A673 (cell line): ENCODE measurements at regions not wholly inside any gene's neighbourhood (a gene's known extent, or its start where the extent isn't known, plus 50 kb on each side); places are given as distances from the start of the nearest gene placed in this dataset.

Experiments
- BruUV-seq: library from RNA; stranded (reverse); fragments of 400-500 nt; replicated peaks from 2 replicates; lab custom pipeline; 2021; lab: Mats Ljungman, UMichigan
- CTCF ChIA-PET: fragments of 300-600 bp; sonication (Branson Sonifier 250); formaldehyde crosslinking; loops from one replicate; lab custom pipeline; 2022; ENCODE audit warnings: antibody characterized with exemption; lab: Charles Lee
- POLR2A ChIA-PET: fragments of 300-600 bp; sonication (Branson Sonifier 250); formaldehyde crosslinking; loops from one replicate; lab custom pipeline; 2022; ENCODE audit warnings: antibody characterized with exemption; ENCODE audit not compliant: low non-redundant PET; lab: Charles Lee
- DNase-seq: peaks from one replicate; pipeline ENCODE4 v3.0.0-alpha.2; 2015; ENCODE audit warnings: low spot score
- H3K27ac ChIP-seq: fragments of 200-600 bp; sonication (generic); 2 replicates; pipeline ENCODE4 v1.5.1; 2016; ENCODE audit warnings: mixed run types, low read depth, mild to moderate bottlenecking, mixed read lengths, antibody characterized with exemption, low read length; ENCODE audit not compliant: poor library complexity, severe bottlenecking
- H3K27me3 ChIP-seq: fragments of 200-600 bp; sonication (generic); replicated peaks from 2 replicates; pipeline ENCODE4 v1.6.1; 2017; ENCODE audit warnings: mixed run types, low read depth, mild to moderate bottlenecking, mixed read lengths, antibody characterized with exemption, low read length; ENCODE audit not compliant: insufficient read depth, poor library complexity
- H3K36me3 ChIP-seq: fragments of 200-600 bp; sonication (generic); 2 replicates; pipeline ENCODE4 v1.6.1; 2016; ENCODE audit warnings: mixed run types, mild to moderate bottlenecking, mixed read lengths, antibody characterized with exemption, low read length; ENCODE audit not compliant: insufficient read depth, poor library complexity, severe bottlenecking
- H3K4me1 ChIP-seq: fragments of 200-600 bp; sonication (generic); 2 replicates; pipeline ENCODE4 v1.6.1; 2017; ENCODE audit warnings: mixed run types, mild to moderate bottlenecking, mixed read lengths, antibody characterized with exemption, low read length; ENCODE audit not compliant: insufficient read depth, poor library complexity, severe bottlenecking
- H3K4me3 ChIP-seq: fragments of 200-600 bp; sonication (generic); 2 replicates; pipeline ENCODE4 v1.5.1; 2016; ENCODE audit warnings: low read depth, mixed run types, mild to moderate bottlenecking, mixed read lengths, low read length; ENCODE audit not compliant: poor library complexity, severe bottlenecking
- H3K9me3 ChIP-seq: fragments of 200-600 bp; sonication (generic); 2 replicates; pipeline ENCODE4 v1.6.1; 2016; ENCODE audit warnings: mixed run types, low read depth, mild to moderate bottlenecking, mixed read lengths, antibody characterized with exemption, low read length; ENCODE audit not compliant: poor library complexity, severe bottlenecking
- EZH2 ChIP-seq: fragments of 200-600 bp; sonication (generic); IDR thresholded peaks from 2 replicates; pipeline ENCODE4 v1.6.1; 2017; ENCODE audit warnings: borderline replicate concordance, low read depth, mild to moderate bottlenecking, mixed read lengths, antibody characterized with exemption, low read length; ENCODE audit not compliant: poor library complexity, severe bottlenecking
- intact Hi-C: fragments of 100-400 bp; cut with micrococcal nuclease; formaldehyde crosslinking; loops from one replicate; pipeline ENCODE4 v1.10.0; 2022; ENCODE audit not compliant: unreplicated experiment
- TF ChIP-seq, protein P1 (sequence below): fragments of 300-800, 200-600 bp; sonication (generic); conservative IDR thresholded peaks from 2 replicates; pipeline ENCODE4 v1.5.1; 2017; ENCODE audit warnings: low read depth, mild to moderate bottlenecking, antibody characterized with exemption, low read length, moderate library complexity, mixed read lengths

DNA sequence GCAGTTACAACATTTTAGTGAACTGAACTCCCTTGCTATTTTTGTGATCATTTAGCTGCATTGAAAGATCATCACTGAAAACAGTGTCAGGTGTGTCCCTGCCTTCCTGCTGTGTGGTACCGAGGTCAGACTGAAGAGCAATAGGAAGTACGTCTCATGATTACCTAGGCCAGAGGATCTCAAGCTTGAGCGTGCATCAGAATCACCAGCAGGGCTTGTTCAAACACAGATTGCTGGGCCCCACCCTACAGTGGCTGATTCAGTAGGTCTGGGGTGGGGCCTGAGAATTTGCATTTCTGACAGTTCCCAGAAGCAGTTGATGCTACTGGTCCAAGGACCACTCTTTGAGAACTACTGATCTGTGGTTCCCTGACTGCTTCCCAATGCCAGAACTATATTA, 159.6 kb downstream of the ACTL7B start:
- no peaks in the 10 kb centered on the region for H3K4me1 ChIP-seq
- H3K36me3 ChIP-seq = no peaks in the 10 kb centered on the region
- no peak overlapping the region for H3K27ac ChIP-seq
- TF ChIP-seq EZH2 = no peak
- TF ChIP-seq, protein P1, sequence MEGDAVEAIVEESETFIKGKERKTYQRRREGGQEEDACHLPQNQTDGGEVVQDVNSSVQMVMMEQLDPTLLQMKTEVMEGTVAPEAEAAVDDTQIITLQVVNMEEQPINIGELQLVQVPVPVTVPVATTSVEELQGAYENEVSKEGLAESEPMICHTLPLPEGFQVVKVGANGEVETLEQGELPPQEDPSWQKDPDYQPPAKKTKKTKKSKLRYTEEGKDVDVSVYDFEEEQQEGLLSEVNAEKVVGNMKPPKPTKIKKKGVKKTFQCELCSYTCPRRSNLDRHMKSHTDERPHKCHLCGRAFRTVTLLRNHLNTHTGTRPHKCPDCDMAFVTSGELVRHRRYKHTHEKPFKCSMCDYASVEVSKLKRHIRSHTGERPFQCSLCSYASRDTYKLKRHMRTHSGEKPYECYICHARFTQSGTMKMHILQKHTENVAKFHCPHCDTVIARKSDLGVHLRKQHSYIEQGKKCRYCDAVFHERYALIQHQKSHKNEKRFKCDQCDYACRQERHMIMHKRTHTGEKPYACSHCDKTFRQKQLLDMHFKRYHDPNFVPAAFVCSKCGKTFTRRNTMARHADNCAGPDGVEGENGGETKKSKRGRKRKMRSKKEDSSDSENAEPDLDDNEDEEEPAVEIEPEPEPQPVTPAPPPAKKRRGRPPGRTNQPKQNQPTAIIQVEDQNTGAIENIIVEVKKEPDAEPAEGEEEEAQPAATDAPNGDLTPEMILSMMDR = no peak
- no peak for DNase-seq
- H3K9me3 ChIP-seq = no peaks in the 10 kb centered on the region
- ChIA-PET CTCF (no interaction called here), POLR2A (no interaction called here)
- no peaks in the 10 kb centered on the region for H3K27me3 ChIP-seq
- BruUV-seq = no TSS peak
- no peak overlapping the region for H3K4me3 ChIP-seq
- intact Hi-C loops = no loop called here

DNA sequence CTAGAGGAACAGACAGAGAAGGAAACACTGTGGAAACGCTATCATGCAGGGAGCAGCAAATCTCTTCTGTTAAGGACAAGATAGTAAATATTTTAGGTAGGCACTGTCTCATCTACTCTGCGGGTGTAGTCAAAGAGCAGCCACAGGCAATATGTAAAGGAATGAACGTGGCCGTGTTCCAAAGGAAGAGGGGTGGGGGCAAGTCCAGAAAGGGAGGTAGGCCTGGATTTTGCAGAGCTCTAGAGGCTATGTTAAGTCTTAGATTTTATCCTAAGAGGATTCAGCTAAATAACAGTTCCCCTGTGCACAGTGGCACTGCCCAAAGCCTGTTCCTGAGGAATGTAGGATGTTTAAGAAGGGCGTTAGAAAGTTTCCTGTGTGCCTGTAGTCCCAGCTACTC, 161.6 kb downstream of the ACTL7B start:
- POLR2A ChIA-PET = no interaction called here
- H3K9me3 ChIP-seq = no peaks in the 10 kb centered on the region
- no peaks in the 10 kb centered on the region for H3K4me1 ChIP-seq
- H3K36me3 ChIP-seq = no peaks in the 10 kb centered on the region
- TF ChIP-seq, protein P1 = no peak
- no peak for TF ChIP-seq EZH2
- no peak overlapping the region for H3K4me3 ChIP-seq
- no peaks in the 10 kb centered on the region for H3K27me3 ChIP-seq
- no peak overlapping the region for H3K27ac ChIP-seq
- intact Hi-C loops = no loop called here
- no TSS peak for BruUV-seq
- CTCF ChIA-PET = no interaction called here
- peak; percentile 50 for DNase-seq

DNA sequence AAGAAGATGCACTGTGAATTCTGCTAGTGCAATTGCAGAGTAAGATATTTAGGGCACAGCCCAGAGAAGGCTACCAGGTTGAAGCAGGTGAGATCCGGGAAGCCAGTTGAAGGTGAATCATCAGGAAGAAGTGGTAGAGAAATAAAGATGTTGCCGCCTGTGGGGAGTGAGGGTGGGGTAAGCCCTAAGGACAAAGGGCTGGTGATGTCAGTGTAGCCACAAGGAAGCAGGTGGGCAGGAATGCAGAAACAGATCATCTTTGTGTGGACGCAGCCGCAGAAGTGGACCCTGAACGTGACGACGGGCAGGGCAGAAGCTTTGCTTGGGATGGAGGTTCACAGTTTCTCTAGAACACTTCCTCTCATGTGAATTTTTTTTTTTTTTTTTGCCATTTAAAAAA, 164.2 kb downstream of the ACTL7B start:
- Histone ChIP-seq H3K4me1 (no peaks in the 10 kb centered on the region), H3K27me3 (no peaks in the 10 kb centered on the region), H3K36me3 (no peaks in the 10 kb centered on the region), H3K9me3 (peaks cover 2% of the 10 kb centered on the region), H3K4me3 (no peak overlapping the region), H3K27ac (no peak overlapping the region)
- BruUV-seq = no TSS peak
- ChIA-PET CTCF (no interaction called here), POLR2A (no interaction called here)
- DNase-seq = no peak
- TF ChIP-seq, protein P1 = no peak
- TF ChIP-seq EZH2 = no peak
- intact Hi-C loops = no loop called here
